ENCODE measurements at regions not wholly inside any gene's neighbourhood (a gene's known extent, or its start where the extent isn't known, plus 50 kb on each side); places are given as distances from the start of the nearest gene placed in this dataset.

GRCh38 chr3:154701055-154701454 lies 271.1 kb upstream of the GPR149 start:
- no peak for TF ChIP-seq CTCF (IDR thresholded peaks at IDR 0.05)
- TF ChIP-seq POLR2A (IDR thresholded peaks at IDR 0.05), result no peak
- TF ChIP-seq EP300 (IDR thresholded peaks at IDR 0.05), result no peak
